HG02642 (cell line): ENCODE measurements at regions not wholly inside any gene's neighbourhood (a gene's known extent, or its start where the extent isn't known, plus 50 kb on each side); places are given as distances from the start of the nearest gene placed in this dataset.
"Not testable (repeated sequence)": the region's sequence is repeated elsewhere in the genome, so short reads cannot be mapped to it uniquely, and the experiment has no call there.

ENCODE experiments used
- ATAC-seq: cut with Tn5 transposase; IDR thresholded peaks from one replicate; pipeline ENCODE4 v1.9.1; 2021; ENCODE audit warnings: mild to moderate bottlenecking; ENCODE audit not compliant: unreplicated experiment, poor library complexity

GRCh38 chr21:28391938-28392849 lies 600.5 kb downstream of the LTN1 start:
- no peak for ATAC-seq

DNA sequence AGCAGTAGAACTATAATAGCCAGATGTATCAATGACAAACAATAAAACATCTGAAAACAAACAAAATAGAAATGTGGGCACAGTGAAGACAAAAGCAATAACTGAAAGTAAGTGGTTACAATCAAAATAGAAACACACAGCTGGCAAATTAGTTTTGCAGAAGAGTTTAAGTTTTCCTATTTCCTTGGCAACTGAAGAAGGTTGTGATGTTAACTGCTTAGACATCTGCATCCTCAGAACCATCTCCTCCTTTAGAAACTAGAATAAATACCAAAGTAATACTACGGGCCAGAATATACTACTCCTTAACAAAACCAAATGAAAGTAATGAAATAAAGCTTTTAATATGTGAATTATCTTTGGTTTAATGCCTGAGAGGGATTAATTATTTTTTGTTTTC lies 605.5 kb downstream of the LTN1 start:
- no peak for ATAC-seq

DNA sequence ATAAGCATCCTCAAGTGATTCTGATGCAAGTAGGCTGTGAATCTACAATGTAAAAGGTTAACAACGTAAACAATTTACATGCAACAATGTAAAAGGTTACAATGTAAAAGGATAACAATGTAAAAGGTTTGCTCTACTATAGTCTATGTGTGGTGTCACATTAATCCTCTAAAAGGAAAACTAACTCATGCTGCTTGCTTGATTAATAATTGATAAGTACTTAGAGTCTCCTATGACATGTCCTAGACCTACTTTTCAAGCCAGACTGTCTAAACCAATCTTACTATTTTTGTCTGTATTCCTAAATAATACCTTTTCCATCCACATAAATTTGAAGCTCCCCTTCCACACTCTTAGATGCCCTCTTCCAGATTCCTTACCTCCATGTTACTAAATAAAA lies 606.8 kb downstream of the LTN1 start:
- no peak for ATAC-seq

DNA sequence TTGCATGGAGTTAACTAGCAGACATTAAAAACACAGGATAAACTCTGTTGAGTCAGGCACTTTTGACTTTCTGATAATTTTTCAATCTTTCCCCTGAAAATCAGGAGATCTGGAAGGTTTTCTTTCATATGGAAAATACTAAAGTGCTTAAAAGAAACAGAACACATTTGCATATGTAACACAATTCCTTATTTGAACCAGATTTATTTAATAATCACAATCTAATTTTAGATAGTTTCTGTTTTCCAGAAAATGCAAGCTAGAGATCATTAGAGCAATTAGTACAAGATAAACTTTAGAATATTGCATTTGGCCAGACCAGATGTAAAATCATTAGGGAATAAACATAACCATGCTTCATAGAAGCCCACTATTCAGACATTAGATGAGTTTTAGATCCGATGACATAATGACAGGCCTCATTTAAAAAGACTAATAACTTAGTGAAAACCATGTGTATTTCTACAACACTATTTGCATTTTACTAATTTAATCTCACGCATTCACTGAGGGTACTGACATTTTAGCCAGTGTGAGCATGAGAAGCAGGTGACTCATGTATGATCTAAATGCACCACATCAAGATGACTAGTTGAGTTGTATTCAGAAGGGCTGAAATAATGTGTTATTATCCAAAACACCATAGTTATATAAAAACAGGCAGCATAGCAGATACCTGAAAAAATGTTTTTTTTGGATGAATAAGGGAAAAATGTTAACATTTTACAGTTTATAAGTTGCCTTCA lies 611.5 kb downstream of the LTN1 start:
- not testable (repeated sequence) for ATAC-seq

GRCh38 chr21:28380241-28380640 lies 612.4 kb downstream of the LTN1 start:
- no peak for ATAC-seq

GRCh38 chr21:28378026-28378425 lies 614.7 kb downstream of the LTN1 start:
- no peak for ATAC-seq

DNA sequence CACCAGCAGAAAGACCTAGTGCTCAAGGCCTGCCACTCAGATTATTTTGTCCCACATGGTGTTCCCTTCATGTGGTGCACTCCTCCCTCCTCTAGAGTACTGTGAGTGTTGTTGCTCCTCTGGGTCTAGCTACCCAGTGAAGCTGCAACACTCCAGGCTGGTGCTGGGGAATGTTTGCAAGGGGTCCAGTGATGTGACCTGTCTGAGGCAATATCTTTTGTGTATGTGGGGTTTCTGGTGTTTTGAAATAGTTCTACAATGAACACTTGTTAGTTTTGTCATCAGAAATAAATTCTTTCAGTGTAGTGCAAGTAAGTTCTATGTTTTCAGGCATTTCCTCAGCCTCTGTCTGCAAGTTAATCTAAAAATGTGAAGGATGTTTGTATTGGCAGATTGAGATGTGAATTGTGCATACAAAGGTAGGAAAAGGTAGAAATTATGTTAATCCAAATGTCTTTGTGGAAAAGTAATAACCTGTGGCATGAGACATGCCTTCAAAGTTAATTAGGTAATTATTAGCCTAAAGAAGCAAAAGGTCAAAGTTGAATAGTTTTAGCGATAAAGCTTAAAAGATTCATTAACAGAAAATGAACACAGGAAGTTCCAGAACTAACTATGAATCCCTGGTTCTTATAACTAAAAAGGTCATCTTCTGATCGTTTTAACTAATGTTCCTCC lies 616.8 kb downstream of the LTN1 start:
- ATAC-seq: no peak

DNA sequence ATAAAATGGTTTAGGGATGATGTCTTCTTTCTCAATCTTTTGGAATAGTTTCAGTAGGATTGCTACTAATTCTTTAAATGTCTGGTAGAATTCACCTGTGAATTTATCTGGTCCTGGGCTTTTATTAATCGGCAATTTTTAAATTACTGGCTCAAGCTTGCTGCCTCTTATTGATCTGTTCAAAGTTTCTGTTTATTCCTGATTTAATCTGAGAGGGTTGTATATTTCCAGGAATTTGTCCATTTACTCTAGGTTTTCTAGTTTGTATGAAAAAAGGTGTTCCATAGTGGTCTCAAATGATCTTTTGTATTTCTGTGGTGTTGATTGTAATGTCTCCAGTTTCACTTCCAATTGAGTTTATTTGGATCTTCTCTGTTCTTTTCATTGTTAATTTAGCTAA lies 617.8 kb downstream of the LTN1 start:
- no peak for ATAC-seq

DNA sequence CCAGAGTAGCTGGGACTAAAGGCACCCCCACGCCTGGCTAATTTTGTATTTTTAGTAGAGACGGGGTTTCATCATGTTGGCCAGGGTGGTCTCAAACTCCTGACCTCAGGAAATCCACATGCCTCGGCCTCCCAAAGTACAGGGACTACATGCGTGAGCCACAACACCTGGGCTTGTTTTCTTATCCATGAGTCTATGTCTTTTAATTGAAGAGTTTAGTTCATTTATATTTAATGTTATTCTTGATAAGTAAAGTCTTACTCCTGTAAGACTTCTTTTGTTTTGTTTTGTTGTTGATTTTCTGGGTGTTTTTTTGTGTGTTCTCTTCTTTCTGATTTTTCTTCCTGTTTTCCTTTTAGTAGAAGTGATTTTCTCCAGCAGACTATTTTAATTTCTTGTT lies 621.0 kb downstream of the LTN1 start:
- ATAC-seq: no peak

DNA sequence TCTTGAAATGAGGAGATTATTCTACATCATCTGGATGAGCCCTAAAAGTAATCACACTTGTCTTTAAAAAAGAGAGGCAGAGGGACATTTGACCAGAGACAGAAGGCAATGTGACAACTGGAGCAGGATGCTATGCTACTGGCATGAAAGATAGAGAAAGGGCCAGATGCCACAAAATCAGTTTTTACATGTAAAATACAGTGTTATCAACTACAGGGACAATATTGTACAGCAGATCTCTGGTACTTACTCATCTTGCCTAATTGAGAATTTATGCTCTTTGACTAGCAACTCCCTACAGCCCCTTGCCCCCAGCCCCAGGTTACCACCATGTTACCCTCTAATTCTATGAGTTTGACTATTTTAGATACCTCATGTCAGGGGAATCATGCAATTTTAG lies 633.4 kb downstream of the LTN1 start:
- ATAC-seq: no peak

GRCh38 chr21:28358702-28359101 lies 634.0 kb downstream of the LTN1 start:
- ATAC-seq: no peak

DNA sequence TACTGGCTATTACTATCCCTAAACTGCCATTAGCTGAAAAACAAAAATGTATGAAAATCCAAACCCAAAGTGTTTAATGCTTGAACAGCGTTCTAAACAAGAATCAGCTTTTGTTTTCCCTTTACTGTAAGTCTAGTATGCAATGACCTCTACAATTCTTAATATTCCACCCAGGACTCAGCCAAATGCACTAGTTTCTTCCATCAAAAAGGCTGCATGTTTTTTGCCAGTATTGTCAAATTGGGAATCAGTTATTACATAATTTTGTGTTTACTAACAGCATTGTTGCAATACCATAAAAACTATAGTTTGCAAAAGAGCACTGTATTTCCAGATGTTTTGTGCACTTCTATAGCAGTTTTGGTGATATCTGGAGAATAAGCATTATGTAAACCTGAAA lies 634.5 kb downstream of the LTN1 start:
- ATAC-seq: no peak

- no peak for ATAC-seq
These were observed 634.9 kb downstream of the LTN1 start for GRCh38 chr21:28357743-28358142.

DNA sequence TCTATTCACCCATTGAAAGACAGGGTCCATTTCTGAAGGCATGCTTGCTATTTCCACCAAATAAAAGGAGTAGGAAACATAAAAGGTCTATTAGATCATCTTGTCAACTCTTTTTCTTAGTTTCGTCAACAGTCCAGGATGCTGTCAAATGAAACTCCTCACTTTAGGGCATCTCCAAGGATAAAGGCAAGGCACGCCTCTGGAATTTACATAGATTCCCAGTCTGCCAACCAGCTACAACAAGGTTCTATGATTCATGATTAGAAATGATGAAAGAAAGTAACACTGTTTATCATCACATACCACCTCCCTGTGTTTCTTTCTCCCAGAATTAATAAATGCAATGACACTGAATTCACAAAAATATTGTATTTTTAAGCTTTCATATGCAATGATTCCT lies 636.3 kb downstream of the LTN1 start:
- no peak for ATAC-seq

GRCh38 chr21:28345934-28346333 lies 646.7 kb downstream of the LTN1 start:
- ATAC-seq: no peak

DNA sequence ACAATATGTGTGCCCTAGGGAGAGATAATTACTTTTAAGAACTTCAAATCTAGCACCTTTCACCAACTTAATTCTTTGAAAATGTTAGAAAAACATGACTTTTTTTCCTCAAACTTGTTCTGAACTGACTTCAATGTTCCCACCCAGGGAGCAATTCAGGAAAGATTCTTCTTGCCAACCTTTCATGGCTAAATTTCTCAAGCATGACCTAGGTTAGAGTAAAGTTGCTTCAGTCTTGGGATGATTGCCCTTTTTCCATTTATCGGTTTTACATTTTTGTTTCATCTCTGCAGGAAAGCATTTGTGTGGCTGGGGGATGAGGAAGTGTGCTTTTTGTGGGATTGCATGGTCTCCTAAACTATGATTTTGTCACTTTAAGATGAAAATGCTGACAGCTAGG lies 647.7 kb downstream of the LTN1 start:
- no peak for ATAC-seq

GRCh38 chr21:28342212-28342810 lies 650.4 kb downstream of the LTN1 start:
- no peak for ATAC-seq

GRCh38 chr21:28339403-28339802 lies 653.3 kb downstream of the LTN1 start:
- ATAC-seq: no peak

DNA sequence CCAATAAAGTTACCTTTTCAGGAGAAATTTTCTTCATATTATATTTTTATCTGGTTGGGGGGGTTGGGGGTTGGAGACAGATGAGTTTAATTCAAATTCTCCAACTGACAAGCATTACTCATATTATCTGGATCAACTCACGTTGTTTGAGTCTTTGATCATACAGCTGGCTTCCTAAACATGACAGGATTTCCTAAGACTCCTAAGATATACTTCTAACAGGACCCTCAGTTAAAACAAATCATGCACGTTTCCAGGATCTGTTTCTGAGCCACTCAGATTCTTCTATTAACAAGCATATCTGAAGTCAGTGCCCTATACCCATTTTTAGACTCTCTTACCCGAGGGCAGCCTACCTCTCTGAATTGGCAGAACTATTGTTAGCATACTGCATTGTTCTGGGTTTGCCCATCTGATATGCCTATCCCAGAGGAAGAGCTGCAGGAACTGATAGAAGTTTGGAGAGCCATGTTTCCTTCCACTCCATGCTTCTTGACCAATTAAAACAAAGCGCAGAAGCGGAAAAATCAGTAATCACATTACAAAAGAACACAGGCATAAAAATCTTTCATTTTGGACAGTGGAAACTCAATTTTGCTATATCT lies 653.9 kb downstream of the LTN1 start:
- no peak for ATAC-seq

DNA sequence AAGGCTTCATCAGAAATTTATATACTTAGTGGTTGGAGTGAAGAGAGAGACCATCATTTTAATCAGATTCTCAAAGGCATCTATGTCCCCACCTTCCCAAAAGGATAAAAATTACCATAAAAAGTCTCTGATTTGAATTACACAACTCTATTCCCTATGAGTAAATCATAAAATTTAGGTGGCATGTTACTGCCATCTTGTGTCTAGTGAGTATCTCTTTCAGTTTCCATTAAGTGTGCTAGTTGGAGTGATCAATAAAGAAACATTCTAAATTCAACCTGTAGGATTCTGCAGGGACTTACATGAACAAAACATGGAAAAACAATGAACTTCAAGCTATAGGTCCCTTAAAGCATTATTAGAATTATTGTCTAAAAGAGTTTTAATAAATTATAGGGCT lies 655.4 kb downstream of the LTN1 start:
- ATAC-seq: no peak
